ENCODE measurements at regions not wholly inside any gene's neighbourhood (a gene's known extent, or its start where the extent isn't known, plus 50 kb on each side); places are given as distances from the start of the nearest gene placed in this dataset.
"Not testable (repeated sequence)": the region's sequence is repeated elsewhere in the genome, so short reads cannot be mapped to it uniquely, and the experiment has no call there.

DNA sequence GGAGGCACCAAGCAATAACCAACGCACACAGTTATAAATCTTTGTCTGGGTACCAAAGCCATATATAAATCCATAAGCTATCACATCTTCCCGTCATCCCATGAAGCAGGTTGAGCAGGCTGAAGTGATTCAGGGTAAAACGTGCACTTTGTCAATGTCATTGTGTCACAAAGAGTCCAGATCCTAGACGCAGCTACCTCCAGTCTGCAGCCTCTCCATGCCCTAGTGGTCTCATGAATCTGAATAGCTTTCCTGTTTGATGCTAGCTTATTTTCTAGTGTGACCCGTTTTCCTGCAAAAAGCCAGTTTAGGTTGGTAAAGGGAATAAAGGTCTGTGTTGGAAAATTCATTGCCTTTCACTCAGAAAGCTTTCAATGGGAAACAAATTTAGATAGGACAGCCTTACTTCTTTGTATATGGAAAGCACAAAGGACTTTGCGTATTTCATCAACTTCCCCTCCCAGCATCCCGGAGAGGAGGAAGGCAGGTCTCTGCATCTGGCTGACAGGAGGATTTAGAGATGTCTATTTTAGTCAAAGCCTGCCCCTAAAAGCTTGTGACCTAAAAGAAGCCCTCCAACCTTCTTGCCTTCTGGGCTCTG is 222.3 kb upstream of the ARL4C start:
- DNase-seq: no peak

DNA sequence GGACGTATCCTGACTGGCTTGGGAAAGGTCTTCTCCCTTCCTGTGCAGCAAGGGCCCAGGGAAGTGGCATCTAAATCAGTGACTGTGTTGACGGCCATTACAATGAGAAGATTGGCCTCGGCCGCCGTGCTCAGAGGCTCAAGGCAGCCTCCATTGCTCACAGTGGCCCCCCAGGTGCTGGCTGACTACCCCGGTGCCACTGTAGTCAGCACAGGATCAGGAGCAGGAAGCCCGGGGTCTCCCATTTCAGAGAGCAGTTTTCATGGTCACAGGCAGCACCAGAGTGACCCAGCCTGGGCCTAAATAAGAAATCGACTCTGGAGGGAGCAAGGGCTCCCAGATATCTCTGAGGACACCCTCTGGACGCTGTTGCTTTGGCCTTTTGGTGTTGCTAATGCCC is 219.4 kb upstream of the ARL4C start:
- DNase-seq: no peak

DNA sequence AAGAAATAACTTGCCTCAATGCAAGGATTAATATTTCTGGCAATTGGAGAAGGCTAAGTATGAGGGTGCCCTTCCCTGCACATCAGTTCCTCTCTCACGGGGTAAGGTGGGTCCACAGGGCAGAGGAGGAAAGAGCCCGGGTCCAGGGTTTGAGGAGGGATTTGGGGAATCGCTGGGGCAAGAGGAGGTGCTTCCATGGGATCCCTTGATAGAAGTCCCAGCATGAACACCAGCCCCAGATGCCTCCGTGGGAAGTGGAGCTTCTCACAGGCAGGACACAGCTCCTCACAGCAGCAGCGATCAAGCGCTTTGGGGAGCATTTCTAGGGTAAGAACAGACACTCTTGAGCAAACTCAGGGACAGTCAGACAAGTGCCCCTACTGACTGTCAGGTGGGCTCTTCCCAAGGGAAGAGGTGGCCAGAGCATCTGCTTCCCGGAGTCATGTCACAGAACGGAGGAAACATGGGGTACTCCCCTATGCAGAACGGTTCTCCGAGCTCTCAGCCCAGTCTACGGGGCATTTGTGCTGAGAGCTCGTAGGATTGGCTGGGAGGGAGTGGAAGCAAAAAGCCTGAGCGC is 218.9 kb upstream of the ARL4C start:
- DNase-seq: no peak

DNA sequence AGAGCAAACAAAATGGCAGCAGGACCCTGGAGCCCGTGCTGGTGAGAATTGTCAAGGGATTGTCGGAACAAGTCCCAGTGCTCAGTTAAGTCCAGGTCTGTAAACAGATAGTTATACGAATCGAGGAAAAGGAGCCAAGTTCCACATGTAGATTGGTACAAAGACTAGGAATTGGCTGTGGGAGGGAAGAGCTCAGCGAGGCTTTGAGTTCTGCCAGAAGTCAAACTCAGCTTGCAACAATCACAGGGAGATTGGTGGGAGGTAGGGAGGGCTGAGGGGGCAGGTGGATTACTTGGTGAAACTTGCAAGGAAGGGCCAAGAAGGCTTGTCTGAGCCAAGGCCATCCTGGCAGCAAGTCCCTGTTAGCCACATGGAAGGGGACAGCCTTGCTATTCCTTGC is 217.8 kb upstream of the ARL4C start:
- no peak for DNase-seq

DNA sequence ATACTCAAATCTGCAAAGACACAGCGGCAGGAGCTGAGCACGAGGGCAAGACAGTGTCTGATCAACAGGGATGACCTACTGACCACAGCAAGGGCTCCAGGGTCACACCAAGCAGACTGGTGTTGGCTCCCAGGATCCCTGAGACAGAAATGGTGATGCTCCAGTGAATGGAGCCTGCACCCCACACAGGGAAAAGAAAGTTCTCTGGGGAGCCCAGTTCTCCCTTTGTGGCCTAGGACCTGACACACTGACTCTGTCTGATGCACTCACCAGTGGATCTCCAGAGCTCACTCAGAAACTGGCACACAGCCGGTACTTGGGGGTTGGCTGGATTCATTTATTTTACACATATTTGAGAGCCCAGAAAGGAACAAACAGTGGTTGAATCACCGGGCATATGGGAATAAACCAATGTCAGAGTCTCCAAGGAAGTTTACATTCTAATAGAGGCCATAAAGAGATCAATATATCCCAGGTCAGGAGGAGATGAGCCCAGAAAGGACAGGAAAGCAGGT is 215.6 kb upstream of the ARL4C start:
- DNase-seq: no peak

DNA sequence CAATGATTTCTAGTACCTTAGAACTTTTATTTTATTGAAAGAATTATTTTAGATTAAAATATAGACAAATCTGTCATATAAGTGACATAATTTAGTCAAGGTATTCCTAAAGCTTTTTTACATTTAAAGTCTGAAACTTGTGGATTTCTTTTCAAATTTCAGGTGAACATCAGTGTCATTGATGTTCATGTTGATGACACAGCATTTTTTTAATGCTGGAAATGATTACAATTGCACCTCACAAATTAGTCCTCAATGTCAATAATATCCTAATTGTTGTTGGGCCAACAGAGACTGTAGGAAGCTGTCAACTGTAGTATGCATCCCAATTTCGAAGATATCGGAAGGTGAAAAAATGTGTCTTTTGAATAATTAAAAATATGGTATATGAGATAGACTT is 214.4 kb upstream of the ARL4C start:
- no peak for DNase-seq

DNA sequence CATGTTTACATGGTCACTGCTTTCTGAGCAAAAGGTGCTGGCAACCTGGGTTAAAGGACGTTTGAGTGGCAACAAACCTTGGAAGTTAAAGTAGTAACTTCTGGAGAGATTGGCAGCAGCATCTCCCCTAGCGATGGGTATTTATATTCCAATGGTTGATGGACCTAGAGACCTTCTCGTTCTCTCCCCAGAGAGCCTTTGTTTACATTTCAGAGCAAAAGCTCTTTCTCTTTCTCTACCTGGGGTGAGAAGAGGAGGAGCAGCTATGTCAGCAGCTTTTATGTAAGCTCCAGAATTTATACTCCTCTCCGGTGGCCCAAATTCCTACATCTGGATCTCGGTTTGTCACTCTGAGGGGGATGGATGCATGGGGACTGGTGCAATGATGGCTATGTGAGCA is 213.7 kb upstream of the ARL4C start:
- no peak for DNase-seq

DNA sequence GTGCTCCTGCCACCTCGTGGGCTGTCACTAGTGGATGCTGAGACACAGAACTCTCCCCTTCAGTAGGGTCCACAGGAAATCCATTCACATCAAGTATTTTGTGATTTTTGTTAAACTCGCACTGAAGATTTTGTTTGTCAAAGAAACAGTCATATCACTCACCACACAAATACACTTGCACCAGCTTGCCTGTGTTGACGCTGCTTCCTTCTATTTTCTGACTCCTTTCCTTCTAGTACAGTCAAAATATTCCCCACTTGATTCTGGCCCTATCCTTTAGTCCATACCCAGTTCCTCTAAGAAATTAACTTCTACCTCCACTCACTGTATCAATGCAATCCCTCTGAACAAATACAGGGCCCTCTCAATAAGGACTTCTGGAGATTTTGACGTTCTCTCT is 213.2 kb upstream of the ARL4C start:
- no peak for DNase-seq

DNA sequence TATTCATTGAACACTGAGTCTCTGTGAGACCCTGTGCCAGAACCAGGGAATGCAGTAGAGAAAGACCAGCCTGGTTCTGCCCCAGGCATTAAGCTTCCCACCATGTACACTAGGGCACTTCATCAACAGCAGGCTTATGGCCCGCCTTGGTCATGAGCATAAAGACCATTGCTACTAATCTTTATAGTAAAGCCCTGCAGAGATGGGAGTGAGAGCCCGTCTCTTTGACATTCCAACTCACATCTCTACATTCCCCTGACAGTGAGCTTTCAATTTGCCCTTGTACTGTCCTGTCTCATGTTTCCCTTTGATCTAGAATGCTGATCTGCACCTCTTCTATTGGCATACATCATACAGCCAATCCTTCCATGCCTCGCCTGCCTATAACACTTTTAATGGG is 211.8 kb upstream of the ARL4C start:
- no peak for DNase-seq

DNA sequence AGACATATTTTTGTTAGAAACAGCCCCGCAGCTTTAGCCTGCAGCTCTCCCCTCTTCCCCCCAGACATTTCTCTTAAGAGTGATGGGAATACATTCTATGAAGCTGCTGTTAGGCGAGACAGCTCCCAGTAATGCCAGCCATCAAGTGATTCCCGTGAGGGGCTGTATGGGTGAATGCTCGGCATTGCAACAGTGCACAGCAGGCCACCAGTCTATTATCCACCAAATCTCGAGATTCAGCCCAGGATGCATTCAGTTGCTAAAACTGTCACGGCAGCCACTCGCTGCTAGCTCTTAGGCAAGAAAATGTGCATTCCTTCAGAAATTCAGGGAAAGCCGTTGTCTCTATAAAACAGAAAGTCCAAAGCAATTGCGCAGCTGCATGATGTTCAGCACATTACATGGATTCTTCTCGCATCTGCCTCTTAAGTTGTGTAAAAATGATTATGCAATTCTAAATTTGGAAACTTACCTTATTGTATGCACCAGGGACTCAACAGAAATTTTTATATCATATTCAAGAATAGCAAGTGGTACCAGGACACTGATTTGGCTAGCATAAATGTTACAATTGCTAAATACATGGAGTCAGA is 211.3 kb upstream of the ARL4C start:
- DNase-seq: no peak

DNA sequence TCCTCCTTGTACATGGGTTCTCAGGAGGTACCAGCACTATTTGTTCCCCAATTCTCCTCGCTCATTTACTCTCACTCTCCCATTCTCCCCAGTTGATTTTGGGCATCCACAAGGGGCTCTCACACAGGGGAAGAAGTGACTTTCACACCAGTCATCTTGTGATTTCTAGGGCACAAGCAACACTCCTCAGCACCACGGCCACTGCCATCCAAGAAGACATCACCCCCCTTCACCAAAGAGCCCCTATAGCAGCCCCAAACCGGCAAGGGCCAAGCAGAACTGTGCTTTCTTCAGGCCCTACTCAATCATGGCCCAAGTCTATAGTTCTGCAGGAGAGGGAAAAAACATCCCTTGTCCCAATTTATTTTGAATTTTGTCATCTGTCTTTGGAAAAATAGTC is 209.2 kb upstream of the ARL4C start:
- no peak for DNase-seq

DNA sequence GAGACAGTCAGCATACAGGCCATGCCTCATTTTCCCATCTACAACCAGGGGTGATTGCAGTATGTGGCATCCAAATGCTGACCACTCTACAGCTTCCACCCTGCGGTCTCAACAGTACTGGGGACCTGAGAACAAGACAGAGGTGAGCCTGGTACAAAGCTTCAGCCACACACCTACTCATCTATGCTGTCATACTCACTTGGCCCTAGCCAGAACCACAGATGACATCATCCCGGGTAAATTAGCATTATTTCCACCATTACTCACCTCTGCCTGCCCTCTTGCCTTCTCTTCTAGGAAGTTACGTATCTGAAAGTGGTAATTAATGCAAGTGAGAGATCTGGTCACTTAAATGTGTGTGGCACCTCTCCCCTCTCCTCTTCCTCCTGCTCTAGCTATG is 208.2 kb upstream of the ARL4C start:
- no peak for DNase-seq

DNA sequence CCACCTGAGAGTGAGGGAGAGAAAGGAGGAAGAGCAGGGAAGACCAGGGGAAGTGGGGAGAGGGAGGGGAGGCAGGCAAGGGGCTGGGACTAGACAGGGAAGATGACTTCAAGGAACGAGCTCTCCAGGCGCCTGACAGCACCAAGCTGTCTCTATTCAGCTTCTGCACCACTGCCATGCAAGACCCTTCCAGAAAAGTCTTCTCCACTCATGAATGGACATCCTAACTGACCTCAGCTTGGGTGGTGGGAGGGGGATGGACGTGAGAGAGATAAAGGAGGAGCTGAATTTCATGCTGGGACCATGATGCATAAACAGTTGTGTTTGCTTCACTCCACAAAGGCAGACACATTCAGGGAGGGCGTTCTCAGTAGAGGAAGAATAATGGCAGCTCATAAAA is 206.4 kb upstream of the ARL4C start:
- DNase-seq: no peak

DNA sequence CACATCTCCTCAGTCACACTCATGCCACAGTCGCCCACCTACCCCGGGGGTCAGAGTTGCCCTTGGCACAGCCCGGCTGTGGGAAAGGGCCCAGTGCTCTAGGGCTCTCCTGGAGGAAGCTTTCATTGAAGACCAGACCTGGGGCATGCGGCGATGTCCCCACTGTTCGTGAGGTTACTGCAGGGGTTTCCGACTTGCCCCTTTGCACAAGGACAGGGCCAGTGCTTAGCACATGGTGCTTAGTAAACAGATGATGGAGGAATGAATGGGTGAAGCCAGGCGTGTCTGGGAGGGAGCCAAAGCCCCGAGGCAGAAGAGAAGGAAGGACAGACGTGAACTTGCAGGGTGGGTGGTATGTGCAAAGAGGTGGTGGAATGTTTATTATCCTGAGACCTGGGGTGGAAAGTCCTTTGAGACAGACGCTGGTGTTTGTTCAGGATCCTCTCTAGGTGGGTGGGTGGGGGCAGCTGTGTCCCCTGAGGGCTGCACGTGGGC is 205.9 kb upstream of the ARL4C start:
- DNase-seq: no peak

DNA sequence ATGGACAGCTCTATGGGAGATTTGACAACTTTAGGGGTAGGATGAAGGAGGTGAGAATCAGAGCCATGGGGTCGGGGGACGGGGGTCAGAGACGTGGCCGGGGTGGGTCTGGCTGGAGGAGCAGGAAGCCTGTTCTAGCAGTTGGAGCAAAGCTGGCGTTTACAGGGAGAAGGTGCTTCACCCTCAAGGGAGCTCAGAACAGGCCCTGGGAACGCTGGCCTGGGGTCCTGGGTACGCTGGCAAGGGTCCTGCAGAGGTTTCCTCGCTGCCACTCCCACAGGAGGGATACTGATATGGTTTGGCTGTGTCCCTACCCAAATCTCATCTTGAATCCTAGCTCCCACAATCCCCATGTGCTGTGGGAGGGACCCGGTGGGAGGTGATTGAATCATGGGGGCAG is 205.0 kb upstream of the ARL4C start:
- DNase-seq: no peak

DNA sequence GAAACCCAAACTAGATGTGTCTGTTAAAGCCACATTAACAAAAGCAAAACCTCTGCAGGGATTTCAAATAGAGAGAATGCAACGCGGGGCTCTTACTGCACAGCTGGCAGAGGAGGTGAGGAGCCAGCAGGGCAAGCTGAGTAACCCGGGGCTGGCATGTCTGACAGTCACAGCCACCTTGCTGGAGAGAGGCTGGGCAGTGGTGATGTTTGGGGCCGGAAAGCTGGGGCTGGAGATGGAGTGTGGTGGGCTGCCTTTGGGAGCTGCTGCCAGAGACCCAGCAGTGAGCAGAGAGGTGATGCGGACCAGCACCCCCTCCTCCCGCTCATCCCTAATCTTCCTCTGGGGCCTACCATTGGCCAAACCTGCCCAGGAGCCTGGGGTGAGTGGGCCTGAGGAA is 204.5 kb upstream of the ARL4C start:
- DNase-seq: no peak

DNA sequence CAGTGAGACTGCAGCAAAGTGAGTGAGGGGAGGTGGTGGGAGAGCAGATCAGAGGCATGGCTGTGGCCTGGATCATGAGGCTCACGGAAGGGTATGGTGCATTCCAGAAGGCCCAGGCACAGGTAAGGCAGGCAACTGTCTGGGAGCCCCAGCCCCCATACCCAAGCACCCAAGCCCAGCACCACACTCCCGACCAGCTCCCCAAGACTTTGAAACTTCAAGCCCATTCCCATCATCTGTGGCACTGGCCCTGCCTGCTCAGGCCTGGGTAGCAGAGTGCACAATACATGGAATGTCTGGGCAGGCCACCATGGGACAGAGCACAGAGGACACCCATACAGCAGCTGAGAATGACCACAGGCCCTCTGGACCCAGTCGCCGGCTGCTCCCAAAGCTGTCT is 202.6 kb upstream of the ARL4C start:
- DNase-seq: no peak

DNA sequence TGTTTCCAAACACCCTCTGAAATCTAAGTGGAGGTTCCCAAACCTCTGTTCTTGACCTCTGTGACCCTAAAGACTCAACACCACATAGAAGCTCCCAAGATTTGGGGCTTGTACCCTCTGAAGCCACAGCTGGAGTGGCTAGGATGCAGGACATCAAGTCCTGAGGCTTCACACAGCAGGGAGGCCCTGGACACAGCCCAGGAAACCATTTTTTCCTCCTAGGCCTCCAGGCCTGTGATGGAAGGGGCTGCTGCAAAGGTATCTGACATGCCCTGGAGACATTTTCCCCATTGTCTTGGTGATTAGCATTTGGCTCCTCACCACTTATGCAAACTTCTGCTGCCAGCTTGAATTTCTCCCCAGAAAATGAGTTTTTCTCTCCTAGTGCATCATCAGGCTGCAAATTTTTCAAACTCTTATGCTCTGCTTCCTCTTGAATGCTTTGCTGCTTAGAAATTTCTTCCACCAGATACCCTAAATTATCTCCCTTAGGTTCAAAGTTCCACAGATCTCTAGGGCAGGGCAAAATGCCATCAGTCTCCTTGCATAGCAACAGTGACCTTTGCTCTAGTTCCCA is 200.5 kb upstream of the ARL4C start:
- not testable (repeated sequence) for DNase-seq

DNA sequence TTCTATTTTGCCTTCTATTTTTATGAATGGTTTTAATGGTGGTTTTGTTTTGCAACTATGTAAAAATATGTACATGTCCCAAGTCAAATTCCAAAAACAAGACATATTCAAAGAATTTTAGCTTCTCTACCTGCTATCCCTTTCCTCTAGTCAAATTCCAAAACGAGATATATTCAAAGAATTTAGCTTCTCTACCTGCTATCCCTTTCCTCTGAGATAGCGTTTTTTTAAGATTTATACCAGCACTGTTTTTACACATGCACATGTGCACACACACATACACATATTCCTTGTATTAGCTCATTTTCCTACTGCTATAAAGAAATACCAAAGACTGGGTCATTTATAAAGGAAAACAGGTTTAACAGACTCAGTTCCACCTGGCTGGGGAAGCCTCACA is 199.1 kb upstream of the ARL4C start:
- no peak for DNase-seq

DNA sequence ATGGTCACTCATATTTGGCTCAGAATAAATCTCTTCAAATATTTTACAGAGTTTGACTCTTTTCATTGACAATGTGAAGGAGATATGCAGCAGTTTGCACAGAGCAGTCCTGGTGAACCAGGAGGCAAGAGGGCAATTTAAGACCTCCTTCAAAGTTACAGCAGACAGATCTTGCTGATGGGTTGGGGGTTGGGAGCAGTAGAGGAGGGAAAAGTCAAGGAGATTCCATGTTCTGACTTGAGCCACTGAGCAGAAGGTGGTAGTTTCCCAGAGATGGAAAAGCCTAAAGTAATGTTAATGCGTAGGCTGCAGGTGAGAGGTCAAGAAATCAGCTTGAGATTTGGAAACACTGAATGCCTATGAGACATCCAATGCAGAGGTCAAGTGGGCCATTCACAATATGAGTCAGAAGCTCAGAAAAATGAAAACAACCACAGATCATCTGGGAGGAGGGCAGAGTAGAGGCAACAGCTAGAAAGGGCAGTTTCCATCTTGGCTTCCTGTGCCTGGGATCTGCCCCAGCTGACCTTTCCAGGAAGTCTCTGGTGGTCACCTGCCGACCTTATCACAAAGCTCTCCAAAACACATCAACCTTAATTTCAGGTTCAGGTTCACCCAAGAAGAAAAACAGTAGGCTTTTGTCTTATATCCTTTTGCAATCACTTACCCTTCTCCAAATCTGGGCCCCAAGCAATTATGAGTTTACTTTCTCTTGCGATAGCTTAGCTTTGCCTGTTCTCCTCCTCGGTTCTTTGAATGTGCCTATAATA is 197.5 kb upstream of the ARL4C start:
- DNase-seq: no peak

DNA sequence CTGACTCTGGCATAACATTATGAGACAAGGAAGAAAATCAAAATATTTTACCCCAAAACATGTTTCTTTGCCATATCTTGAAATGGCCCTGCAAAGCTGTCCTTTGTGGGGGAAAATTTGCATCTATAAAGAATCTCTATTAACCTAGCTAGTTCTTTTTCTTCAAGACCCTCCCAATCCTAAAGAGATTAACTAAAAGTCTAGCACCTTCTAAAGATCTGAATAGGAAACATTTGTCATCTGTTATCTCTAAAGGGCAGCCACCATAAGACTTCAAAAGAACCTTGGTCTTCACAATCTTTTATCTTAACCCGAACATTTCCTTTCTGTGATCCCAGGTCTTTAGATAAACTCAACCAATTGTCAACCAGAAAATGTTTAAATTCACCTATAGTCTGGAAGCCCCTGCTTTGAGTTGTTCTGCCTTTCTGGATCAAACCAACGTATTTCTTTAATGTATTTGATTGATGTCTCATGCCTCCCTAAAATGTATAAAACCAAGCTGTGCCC is 196.9 kb upstream of the ARL4C start:
- DNase-seq: not testable (repeated sequence)

DNA sequence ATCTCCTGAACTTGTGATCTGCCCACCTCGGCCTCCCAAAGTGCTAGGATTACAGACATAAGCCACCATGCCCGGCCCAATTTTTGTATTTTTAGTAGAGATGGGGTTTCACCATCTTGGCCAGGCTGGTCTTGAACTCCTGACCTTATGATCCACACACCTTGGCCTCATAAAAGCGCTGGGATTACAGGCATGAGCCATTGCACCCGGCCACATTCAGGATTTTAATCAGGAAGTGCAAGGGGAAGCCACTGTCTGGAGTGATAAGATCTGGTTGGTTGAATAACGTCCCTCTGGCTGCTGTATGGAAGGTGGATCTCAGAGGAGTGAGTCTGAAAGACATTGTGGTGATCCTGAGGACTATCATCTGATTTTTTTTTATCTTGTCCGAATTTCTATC is 196.3 kb upstream of the ARL4C start:
- DNase-seq: not testable (repeated sequence)
